Vagina (tissue), 2 donors: ENCODE measurements at regions not wholly inside any gene's neighbourhood (a gene's known extent, or its start where the extent isn't known, plus 50 kb on each side); places are given as distances from the start of the nearest gene placed in this dataset.
"Not testable (repeated sequence)": the region's sequence is repeated elsewhere in the genome, so short reads cannot be mapped to it uniquely, and the experiment has no call there.

Experiments
- DNase-seq, 2 donors: peaks; one replicate each; pipeline ENCODE4 v3.0.0-alpha.2; 2017; ENCODE audit errors: extremely low spot score in 2 of 2
- H3K27ac ChIP-seq: fragments of 200-600 bp; sonication (generic); one replicate; pipeline ENCODE4 v1.5.1; 2019
- H3K27me3 ChIP-seq: fragments of 200-600 bp; sonication (generic); one replicate; pipeline ENCODE4 v1.5.1; 2019
- H3K36me3 ChIP-seq, 2 donors: fragments of 200-600 bp; sonication (generic); one replicate each; pipeline ENCODE4 v1.5.1; 2017 to 2019
- H3K4me1 ChIP-seq: fragments of 200-600 bp; sonication (generic); one replicate; pipeline ENCODE4 v1.5.1; 2019
- H3K4me3 ChIP-seq, 2 donors: fragments of 200-600 bp; sonication (generic); 1 replicate in 1 of 2; 2 replicates in 1 of 2; pipeline ENCODE4 v1.5.1; 2016 to 2019
- H3K9me3 ChIP-seq: fragments of 200-600 bp; sonication (generic); one replicate; pipeline ENCODE4 v1.5.1; 2019
- POLR2A ChIP-seq, 2 donors: fragments of 450-650 bp; IDR thresholded peaks; one replicate each; pipeline ENCODE4 v1.6.1; 2017; ENCODE audit warnings: antibody characterized with exemption in 2 of 2, mild to moderate bottlenecking in 2 of 2, moderate library complexity in 2 of 2
- POLR2AphosphoS5 ChIP-seq, 2 donors: sonication (generic); formaldehyde crosslinking; IDR thresholded peaks; one replicate each; pipeline ENCODE4 v1.9.0; 2017; ENCODE audit warnings: antibody characterized with exemption in 2 of 2, mild to moderate bottlenecking in 2 of 2, low read depth in 1 of 2; ENCODE audit not compliant: insufficient read depth in 1 of 2
- intact Hi-C: fragments of 100-400 bp; cut with DNase I; formaldehyde crosslinking; loops from one replicate; pipeline ENCODE4 v1.15.1; 2023
- TF ChIP-seq, protein P1 (sequence below), 3 experiments: fragments of 450-650 bp in 2 of 3; fragments of 200-600 bp in 1 of 3; sonication (generic) in 1 of 3; IDR thresholded peaks; one replicate each; pipeline ENCODE4 v1.5.1; 2017 to 2019; ENCODE audit warnings: antibody characterized with exemption in 3 of 3, mild to moderate bottlenecking in 2 of 3, moderate library complexity in 2 of 3

DNA sequence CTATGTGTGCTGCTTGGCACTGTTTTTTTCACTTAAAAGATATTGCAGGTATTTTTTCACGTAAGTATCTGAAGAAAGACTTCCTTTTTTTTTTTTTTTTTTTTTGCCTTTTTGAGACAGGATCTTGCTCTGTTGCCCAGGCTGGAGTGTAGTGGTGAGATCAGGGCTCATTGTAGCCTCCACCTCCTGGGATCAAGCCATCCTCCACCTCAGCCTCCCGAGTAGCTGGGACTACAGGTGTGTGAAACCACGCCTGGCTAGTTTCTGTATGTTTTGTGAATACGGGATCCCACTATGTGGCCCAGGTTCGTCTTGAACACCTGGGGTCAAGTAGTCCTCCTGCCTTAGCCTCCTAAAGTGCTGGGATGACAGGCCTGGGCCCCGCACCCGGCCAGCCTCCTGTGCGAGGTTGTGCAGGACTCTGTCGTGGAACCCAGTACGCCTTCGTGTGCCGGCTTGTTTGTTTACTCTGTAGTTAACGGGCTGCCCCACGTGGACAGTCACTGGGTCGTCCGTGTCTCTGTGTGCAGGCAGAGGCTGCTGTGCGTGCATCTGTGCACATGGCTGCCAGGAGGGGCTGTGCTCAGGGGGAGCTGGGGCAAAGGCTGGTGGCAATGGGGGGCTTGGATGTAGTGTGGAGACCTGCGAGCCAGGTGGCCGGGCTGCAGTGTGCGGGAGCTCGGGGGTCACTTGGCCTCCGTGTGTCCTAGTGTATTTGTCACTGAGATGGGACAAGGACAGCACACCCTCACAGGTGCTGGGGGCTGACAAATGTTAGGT lies 179.5 kb downstream of the ADRA2C start:
- no peaks in the 10 kb centered on the region for H3K9me3 ChIP-seq
- intact Hi-C loops = loop anchor here (10.0 kb wide), 1 partner anchor 171 kb away; no protein-coding TSS in a partner anchor
- no peaks in the 10 kb centered on the region for H3K4me1 ChIP-seq
- H3K4me3 ChIP-seq = no peak overlapping the region
- no peak for TF ChIP-seq POLR2AphosphoS5 (IDR thresholded peaks at IDR 0.05; ENCODE audit: insufficient read depth in 1 of 2, low read depth in 1 of 2)
- TF ChIP-seq, protein P1, sequence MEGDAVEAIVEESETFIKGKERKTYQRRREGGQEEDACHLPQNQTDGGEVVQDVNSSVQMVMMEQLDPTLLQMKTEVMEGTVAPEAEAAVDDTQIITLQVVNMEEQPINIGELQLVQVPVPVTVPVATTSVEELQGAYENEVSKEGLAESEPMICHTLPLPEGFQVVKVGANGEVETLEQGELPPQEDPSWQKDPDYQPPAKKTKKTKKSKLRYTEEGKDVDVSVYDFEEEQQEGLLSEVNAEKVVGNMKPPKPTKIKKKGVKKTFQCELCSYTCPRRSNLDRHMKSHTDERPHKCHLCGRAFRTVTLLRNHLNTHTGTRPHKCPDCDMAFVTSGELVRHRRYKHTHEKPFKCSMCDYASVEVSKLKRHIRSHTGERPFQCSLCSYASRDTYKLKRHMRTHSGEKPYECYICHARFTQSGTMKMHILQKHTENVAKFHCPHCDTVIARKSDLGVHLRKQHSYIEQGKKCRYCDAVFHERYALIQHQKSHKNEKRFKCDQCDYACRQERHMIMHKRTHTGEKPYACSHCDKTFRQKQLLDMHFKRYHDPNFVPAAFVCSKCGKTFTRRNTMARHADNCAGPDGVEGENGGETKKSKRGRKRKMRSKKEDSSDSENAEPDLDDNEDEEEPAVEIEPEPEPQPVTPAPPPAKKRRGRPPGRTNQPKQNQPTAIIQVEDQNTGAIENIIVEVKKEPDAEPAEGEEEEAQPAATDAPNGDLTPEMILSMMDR (IDR thresholded peaks at IDR 0.05) = no peak
- no peak for TF ChIP-seq POLR2A (IDR thresholded peaks at IDR 0.05)
- no peak for DNase-seq
- no peak overlapping the region for H3K27ac ChIP-seq
- H3K36me3 ChIP-seq = no peaks in the 10 kb centered on the region
- no peaks in the 10 kb centered on the region for H3K27me3 ChIP-seq

DNA sequence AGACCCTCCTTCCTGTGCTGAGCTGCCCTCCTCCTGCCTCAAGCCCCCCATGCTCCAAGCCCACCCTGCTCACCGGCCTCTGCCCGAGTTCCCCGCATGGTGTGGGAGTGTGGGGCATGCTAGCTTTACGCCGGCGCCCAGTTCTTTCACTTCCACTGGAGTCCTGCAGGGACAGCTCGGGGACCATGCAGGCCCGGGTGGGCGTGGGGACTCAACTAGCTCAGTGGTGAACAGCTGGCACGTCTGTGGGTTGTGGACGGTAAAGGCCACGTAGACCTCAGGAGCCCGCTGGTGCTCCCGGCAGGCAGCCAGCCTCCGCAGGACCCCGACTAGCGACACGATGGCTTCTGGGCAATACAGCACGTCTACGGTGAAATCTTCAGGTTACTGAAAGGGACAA lies 180.4 kb downstream of the ADRA2C start:
- DNase-seq, H3K27me3 ChIP-seq, H3K9me3 ChIP-seq, H3K36me3 ChIP-seq, H3K27ac ChIP-seq, H3K4me3 ChIP-seq, H3K4me1 ChIP-seq: not testable (repeated sequence)
- intact Hi-C loops = loop anchor here (10.0 kb wide), 1 partner anchor 172 kb away; no protein-coding TSS in a partner anchor

DNA sequence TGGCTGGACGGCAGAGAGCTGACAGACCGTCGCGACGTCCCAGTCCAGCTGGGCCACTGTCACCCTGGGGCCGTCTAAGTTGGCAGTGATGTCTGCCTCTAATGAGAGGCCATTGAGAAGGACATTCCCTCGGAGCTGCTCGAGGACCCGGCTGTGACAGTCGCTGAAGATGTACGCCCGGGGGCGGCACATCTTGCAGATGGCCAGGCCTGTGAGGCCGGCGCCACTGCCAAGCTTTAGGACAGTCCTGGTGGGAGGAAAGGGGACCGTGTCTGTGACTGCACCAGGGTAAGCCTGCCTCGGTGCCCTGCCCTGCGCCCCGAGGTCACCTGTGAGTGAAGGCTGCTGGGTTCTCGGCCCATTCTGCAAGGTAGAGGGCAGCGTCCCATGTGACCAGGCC lies 181.6 kb downstream of the ADRA2C start:
- not testable (repeated sequence) for H3K36me3 ChIP-seq, DNase-seq, H3K4me3 ChIP-seq, H3K27ac ChIP-seq, H3K4me1 ChIP-seq, H3K9me3 ChIP-seq, H3K27me3 ChIP-seq
- intact Hi-C loops = loop anchor here (10.0 kb wide), 1 partner anchor 173 kb away; no protein-coding TSS in a partner anchor

DNA sequence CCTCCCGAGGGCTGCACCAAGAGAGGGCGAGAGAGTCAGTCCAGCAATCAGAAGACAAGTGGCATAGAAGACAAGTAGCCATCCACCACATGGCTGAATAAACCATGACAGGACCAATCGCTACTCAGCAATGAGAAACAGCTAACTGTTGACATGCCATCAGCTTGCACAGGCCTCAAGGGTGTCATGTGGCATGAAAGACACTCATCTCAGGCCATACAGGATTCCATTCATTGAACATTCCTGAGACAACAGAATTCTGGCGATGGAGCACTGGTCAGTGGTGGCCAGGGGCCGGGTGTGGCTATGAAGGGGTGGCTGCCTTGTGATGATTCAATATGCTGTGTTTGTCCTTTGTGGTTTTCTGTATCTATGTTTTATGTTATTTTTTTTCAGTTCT lies 182.0 kb downstream of the ADRA2C start:
- not testable (repeated sequence) for H3K4me1 ChIP-seq, H3K36me3 ChIP-seq, H3K27me3 ChIP-seq, H3K27ac ChIP-seq, DNase-seq, H3K9me3 ChIP-seq, H3K4me3 ChIP-seq
- intact Hi-C loops = loop anchor here (10.0 kb wide), 1 partner anchor 173 kb away; no protein-coding TSS in a partner anchor

DNA sequence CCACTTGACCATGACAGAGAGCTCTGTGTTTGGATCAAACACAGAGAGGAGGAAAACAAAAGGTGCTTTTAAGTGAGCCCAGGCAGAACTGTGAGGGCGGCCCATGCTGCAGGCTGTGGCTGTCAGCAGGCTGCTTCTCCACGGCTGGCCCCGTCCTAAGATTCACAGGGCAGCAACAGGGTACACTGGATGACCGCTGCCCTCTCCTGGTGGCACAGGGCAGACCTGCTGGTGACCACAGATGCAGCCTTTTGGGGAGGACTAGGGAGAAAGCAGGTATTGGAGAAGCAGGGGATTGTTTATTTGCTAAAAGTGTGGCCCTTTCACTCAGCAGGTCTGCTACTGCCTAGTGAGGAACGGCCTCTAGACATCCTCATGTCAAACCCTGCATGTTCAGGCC lies 183.7 kb downstream of the ADRA2C start:
- DNase-seq = not testable (repeated sequence)
- intact Hi-C loops = loop anchor here (10.0 kb wide), 1 partner anchor 175 kb away; no protein-coding TSS in a partner anchor

DNA sequence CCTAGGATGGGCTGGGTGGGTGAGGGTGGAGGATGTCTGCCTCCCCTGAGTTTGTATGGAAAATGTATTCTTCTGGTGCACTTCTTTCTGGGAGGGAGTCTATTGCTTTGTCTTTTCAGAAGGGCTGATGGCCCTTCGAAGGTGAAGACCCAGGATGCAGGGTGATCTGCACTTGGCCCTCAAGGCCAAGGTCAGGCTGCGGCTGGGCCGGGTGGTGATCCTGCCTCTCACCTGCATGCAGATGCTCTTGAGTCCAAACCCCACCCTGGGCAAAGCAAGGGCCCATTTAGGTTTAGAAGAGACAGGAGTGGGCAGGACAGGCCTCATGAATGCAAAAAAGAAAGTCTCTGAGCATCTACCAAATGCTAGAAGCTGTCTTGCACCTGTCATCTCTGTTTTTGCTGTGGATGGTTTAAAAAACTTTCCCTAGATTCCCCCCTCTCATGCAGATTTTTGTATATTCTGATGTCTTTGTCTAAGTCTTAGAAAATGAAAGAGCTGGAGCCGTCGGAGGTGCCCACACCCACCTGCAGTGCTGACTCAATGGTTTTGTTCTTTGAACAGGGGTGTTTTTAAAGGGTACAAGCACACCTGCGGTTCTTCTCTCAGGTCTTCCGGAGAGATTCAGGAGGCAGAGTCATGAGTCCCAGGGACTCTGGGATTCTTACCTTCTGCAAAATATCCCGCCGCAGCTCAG lies 186.4 kb downstream of the ADRA2C start:
- H3K36me3 ChIP-seq, H3K27me3 ChIP-seq, H3K9me3 ChIP-seq, DNase-seq, intact Hi-C loops, H3K4me3 ChIP-seq: not testable (repeated sequence)
- H3K27ac ChIP-seq = peak overlapping the region; percentile 96
- peaks cover 15% of the 10 kb centered on the region for H3K4me1 ChIP-seq

More for the DNA sequence above, 183.7 kb downstream of the ADRA2C start:
- not testable (repeated sequence) for H3K4me3 ChIP-seq, H3K36me3 ChIP-seq, H3K9me3 ChIP-seq, H3K27me3 ChIP-seq, H3K27ac ChIP-seq
- peaks cover 10% of the 10 kb centered on the region for H3K4me1 ChIP-seq
- TF ChIP-seq, protein P1 (IDR thresholded peaks at IDR 0.05) = peak in 1 of 3 experiments; percentile 16

DNA sequence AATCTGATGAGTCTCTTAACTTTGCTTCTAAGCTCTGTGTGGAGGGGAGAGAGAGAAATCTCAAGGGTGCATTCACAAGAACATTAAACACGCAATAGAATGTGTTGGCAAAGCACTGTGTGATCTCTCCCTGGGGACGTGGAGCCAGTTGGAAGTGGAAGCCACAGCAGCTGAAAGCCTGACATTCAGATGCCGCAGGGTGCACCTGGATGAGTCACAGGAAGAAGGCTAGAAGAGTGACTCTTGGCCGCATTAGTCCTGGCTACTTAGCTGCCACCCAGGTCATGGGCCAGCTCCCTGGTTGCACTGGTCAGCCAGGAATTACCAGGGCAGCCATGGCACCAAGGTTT lies 186.9 kb downstream of the ADRA2C start:
- peak overlapping the region; percentile 96 for H3K27ac ChIP-seq
- H3K9me3 ChIP-seq, H3K4me3 ChIP-seq, DNase-seq, H3K36me3 ChIP-seq, intact Hi-C loops, H3K27me3 ChIP-seq: not testable (repeated sequence)
- H3K4me1 ChIP-seq = peaks cover 15% of the 10 kb centered on the region
